SK-N-SH (cell line): ENCODE measurements at regions not wholly inside any gene's neighbourhood (a gene's known extent, or its start where the extent isn't known, plus 50 kb on each side); places are given as distances from the start of the nearest gene placed in this dataset.

Experiments used
- CTCF ChIA-PET: fragments of 300-600, 350-600 bp; formaldehyde crosslinking; extraction: SDS; loops from one replicate; lab custom pipeline; 2021; lab: Yijun Ruan, JAX
- POLR2A ChIA-PET: fragments of 350-600 bp; sonication (Branson Sonifier 250); formaldehyde crosslinking; extraction: SDS; loops from one replicate; lab custom pipeline; 2020; ENCODE audit warnings: antibody characterized with exemption, inconsistent platforms; lab: Yijun Ruan, JAX
- DNase-seq: peaks from one replicate; pipeline ENCODE4 v3.0.0; 2012
- H2AFZ ChIP-seq: fragments of 200-600 bp; sonication (generic); 2 replicates; pipeline ENCODE4 v1.8.1; 2016; ENCODE audit warnings: antibody characterized with exemption, mild to moderate bottlenecking, low read depth
- H3F3A ChIP-seq: fragments of 200-600 bp; sonication (generic); replicated peaks from 2 replicates; pipeline ENCODE3; 2016; ENCODE audit warnings: antibody characterized with exemption, mild to moderate bottlenecking; ENCODE audit not compliant: insufficient read depth
- H3K27ac ChIP-seq, 2 experiments: fragments of 200-500 bp in 1 of 2; fragments of 200-600 bp in 1 of 2; sonication (Bioruptor generic) in 1 of 2; sonication (generic), shearing (Covaris generic) in 1 of 2; 2 replicates each; pipeline versions ENCODE4 v1.5.1 to v1.6.1; 2014 to 2016; ENCODE audit warnings: low read depth in 2 of 2, inconsistent platforms in 1 of 2, low read length in 1 of 2, mild to moderate bottlenecking in 1 of 2, mixed read lengths in 1 of 2
- H3K27me3 ChIP-seq: fragments of 200-600 bp; sonication (generic), shearing (Covaris generic); 2 replicates; pipeline ENCODE4 v1.6.1; 2016; ENCODE audit warnings: mixed run types; ENCODE audit not compliant: insufficient read depth
- H3K36me3 ChIP-seq, 2 experiments: fragments of 200-500 bp in 1 of 2; fragments of 200-600 bp in 1 of 2; sonication (Bioruptor generic) in 1 of 2; sonication (generic) in 1 of 2; replicated peaks in 1 of 2; 2 replicates each; pipeline versions ENCODE3 to v1.5.1; 2014 to 2016; ENCODE audit warnings: low read length in 1 of 2, mild to moderate bottlenecking in 1 of 2; ENCODE audit not compliant: insufficient read depth in 2 of 2, control insufficient read depth in 1 of 2
- H3K4me1 ChIP-seq, 2 experiments: fragments of 200-500 bp in 1 of 2; fragments of 200-600 bp in 1 of 2; sonication (Bioruptor generic) in 1 of 2; sonication (generic), shearing (Covaris generic) in 1 of 2; 2 replicates each; pipeline versions ENCODE4 v1.5.1 to v1.6.1; 2014 to 2016; ENCODE audit warnings: low read depth in 1 of 2, low read length in 1 of 2, mixed run types in 1 of 2; ENCODE audit not compliant: insufficient read depth in 2 of 2, control insufficient read depth in 1 of 2
- H3K4me2 ChIP-seq: fragments of 200-600 bp; sonication (generic), shearing (Covaris generic); 2 replicates; pipeline ENCODE4 v1.6.1; 2017; ENCODE audit warnings: mixed run types
- H3K4me3 ChIP-seq, 2 experiments: fragments of 200-500 bp in 1 of 2; fragments of 200-600 bp in 1 of 2; sonication (Bioruptor generic) in 1 of 2; sonication (generic), shearing (Covaris generic) in 1 of 2; 2 replicates each; pipeline versions ENCODE4 v1.5.1 to v1.8.1; 2014 to 2016; ENCODE audit warnings: low read depth in 2 of 2, inconsistent platforms in 1 of 2, low read length in 1 of 2, mild to moderate bottlenecking in 1 of 2, mixed read lengths in 1 of 2, moderate library complexity in 1 of 2
- H3K79me2 ChIP-seq: fragments of 200-600 bp; sonication (generic); 2 replicates; pipeline ENCODE4 v1.8.1; 2017; ENCODE audit warnings: mild to moderate bottlenecking; ENCODE audit not compliant: insufficient read depth
- H3K9ac ChIP-seq: fragments of 200-600 bp; sonication (generic); 2 replicates; pipeline ENCODE4 v1.6.1; 2017; ENCODE audit warnings: mixed run types
- H3K9me2 ChIP-seq: fragments of 200-600 bp; sonication (generic); 2 replicates; pipeline ENCODE4 v1.6.1; 2017; ENCODE audit warnings: mixed run types
- H3K9me3 ChIP-seq: fragments of 200-600 bp; sonication (generic); 2 replicates; pipeline ENCODE4 v1.6.1; 2017; ENCODE audit warnings: mixed run types, mild to moderate bottlenecking, moderate library complexity
- H4K20me1 ChIP-seq: fragments of 200-600 bp; sonication (generic); 2 replicates; pipeline ENCODE4 v1.6.1; 2017; ENCODE audit warnings: mild to moderate bottlenecking, mixed run types; ENCODE audit not compliant: insufficient read depth
- GABPA ChIP-seq: IDR thresholded peaks from 2 replicates; pipeline ENCODE4 v1.4.0; 2012; ENCODE audit warnings: low read depth, mild to moderate bottlenecking
- GATA2 ChIP-seq: sonication (generic); formaldehyde crosslinking; IDR thresholded peaks from 2 replicates; pipeline ENCODE4 v1.5.0; 2020; ENCODE audit warnings: mild to moderate bottlenecking, missing genetic modification reagents
- JUND ChIP-seq: IDR thresholded peaks from 2 replicates; pipeline ENCODE4 v1.4.0; 2012
- NFIC ChIP-seq: IDR thresholded peaks from 2 replicates; pipeline ENCODE4 v1.4.0; 2012; ENCODE audit warnings: borderline replicate concordance
- NRF1 ChIP-seq: IDR thresholded peaks from 2 replicates; pipeline ENCODE4 v1.6.1; 2012; ENCODE audit warnings: low read depth, mild to moderate bottlenecking, low read length
- RAD21 ChIP-seq: IDR thresholded peaks from 2 replicates; pipeline ENCODE4 v1.6.1; 2012; ENCODE audit warnings: mild to moderate bottlenecking, low read length
- RFX5 ChIP-seq: IDR thresholded peaks from 2 replicates; pipeline ENCODE4 v1.6.1; 2012; ENCODE audit warnings: mild to moderate bottlenecking, improper control_type of control experiment, low read length
- SMC3 ChIP-seq: IDR thresholded peaks from 2 replicates; pipeline ENCODE4 v1.6.1; 2012; ENCODE audit warnings: low read depth, low read length, improper control_type of control experiment
- TAF1 ChIP-seq: IDR thresholded peaks from 2 replicates; pipeline ENCODE4 v1.6.1; 2012; ENCODE audit warnings: low read depth, mild to moderate bottlenecking, low read length, moderate library complexity, borderline replicate concordance
- TEAD4 ChIP-seq: IDR thresholded peaks from 2 replicates; pipeline ENCODE4 v1.4.0; 2012; ENCODE audit warnings: mild to moderate bottlenecking, borderline replicate concordance; ENCODE audit not compliant: insufficient read depth
- YY1 ChIP-seq: IDR thresholded peaks from 2 replicates; pipeline ENCODE4 v1.4.0; 2012; ENCODE audit warnings: low read depth, mild to moderate bottlenecking
- WGBS: methylation state at CpG from one replicate; pipeline ENCODE4 v1.1.6; 2017; ENCODE audit warnings: low lambda C conversion rate; 5-methylcytosine and 5-hydroxymethylcytosine counted together
- TF ChIP-seq, protein P1 (sequence below): IDR thresholded peaks from 2 replicates; pipeline ENCODE4 v1.4.0; 2012; ENCODE audit warnings: low read depth
- TF ChIP-seq, protein P2 (sequence below): fragments of 200-600 bp; sonication (generic); IDR thresholded peaks from 2 replicates; pipeline ENCODE4 v1.6.1; 2017; ENCODE audit warnings: antibody characterized with exemption, mild to moderate bottlenecking, moderate library complexity
- TF ChIP-seq, protein P3 (sequence below): fragments of 150-350 bp; IDR thresholded peaks from 2 replicates; pipeline ENCODE4 v1.6.1; 2016; ENCODE audit warnings: mild to moderate bottlenecking, low read depth, low read length
- TF ChIP-seq, protein P4 (sequence below): IDR thresholded peaks from 2 replicates; pipeline ENCODE4 v1.6.1; 2012; ENCODE audit warnings: mild to moderate bottlenecking, low read depth, low read length, moderate library complexity

DNA sequence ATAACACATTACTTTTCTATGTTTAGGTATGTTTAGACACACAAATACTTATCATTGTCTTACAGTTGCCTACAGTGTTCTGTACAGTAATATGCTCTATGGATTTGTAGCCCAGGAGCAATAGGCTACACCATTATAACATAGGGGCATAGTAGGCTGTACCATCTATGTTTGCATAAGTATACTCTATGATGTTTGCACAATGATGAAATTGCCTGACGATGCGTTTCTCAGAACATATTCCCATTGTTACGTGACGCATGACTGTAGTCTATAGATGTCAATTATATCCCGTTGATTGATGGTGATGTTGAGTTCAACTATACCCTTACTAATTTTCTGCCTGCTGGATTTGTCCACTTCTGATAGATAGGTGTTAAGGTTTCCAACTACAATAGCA, 139.4 kb upstream of the PFN2 start:
- Histone ChIP-seq H3K27me3 (no peaks in the 10 kb centered on the region), H3K4me3 (no peak overlapping the region), H3K27ac (no peak overlapping the region), H4K20me1 (no peaks in the 10 kb centered on the region), H3K79me2 (no peaks in the 10 kb centered on the region), H3K4me1 (peaks cover 16 to 32% of the 10 kb centered on the region in 2 experiments), H3F3A (peaks cover 28% of the 10 kb centered on the region), H3K4me2 (no peak overlapping the region), H2AFZ (no peak overlapping the region), H3K36me3 (no peaks in the 10 kb centered on the region), H3K9ac (no peak overlapping the region), H3K9me2 (no peaks in the 10 kb centered on the region), H3K9me3 (no peaks in the 10 kb centered on the region)
- WGBS = 74% methylated on average over 5 of the region's 5 CpGs
- ChIA-PET POLR2A (no interaction called here), CTCF (no interaction called here)
- TF ChIP-seq RAD21 (no peak), NRF1 (no peak), SMC3 (no peak), GATA2 (CRISPR knock-in tag) (no peak), JUND (no peak), YY1 (no peak)
- TF ChIP-seq, protein P1, sequence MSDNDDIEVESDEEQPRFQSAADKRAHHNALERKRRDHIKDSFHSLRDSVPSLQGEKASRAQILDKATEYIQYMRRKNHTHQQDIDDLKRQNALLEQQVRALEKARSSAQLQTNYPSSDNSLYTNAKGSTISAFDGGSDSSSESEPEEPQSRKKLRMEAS = no peak
- TF ChIP-seq, protein P2, sequence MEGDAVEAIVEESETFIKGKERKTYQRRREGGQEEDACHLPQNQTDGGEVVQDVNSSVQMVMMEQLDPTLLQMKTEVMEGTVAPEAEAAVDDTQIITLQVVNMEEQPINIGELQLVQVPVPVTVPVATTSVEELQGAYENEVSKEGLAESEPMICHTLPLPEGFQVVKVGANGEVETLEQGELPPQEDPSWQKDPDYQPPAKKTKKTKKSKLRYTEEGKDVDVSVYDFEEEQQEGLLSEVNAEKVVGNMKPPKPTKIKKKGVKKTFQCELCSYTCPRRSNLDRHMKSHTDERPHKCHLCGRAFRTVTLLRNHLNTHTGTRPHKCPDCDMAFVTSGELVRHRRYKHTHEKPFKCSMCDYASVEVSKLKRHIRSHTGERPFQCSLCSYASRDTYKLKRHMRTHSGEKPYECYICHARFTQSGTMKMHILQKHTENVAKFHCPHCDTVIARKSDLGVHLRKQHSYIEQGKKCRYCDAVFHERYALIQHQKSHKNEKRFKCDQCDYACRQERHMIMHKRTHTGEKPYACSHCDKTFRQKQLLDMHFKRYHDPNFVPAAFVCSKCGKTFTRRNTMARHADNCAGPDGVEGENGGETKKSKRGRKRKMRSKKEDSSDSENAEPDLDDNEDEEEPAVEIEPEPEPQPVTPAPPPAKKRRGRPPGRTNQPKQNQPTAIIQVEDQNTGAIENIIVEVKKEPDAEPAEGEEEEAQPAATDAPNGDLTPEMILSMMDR = no peak
- TF ChIP-seq, protein P3, sequence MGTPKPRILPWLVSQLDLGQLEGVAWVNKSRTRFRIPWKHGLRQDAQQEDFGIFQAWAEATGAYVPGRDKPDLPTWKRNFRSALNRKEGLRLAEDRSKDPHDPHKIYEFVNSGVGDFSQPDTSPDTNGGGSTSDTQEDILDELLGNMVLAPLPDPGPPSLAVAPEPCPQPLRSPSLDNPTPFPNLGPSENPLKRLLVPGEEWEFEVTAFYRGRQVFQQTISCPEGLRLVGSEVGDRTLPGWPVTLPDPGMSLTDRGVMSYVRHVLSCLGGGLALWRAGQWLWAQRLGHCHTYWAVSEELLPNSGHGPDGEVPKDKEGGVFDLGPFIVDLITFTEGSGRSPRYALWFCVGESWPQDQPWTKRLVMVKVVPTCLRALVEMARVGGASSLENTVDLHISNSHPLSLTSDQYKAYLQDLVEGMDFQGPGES = no peak
- no peak for DNase-seq

DNA sequence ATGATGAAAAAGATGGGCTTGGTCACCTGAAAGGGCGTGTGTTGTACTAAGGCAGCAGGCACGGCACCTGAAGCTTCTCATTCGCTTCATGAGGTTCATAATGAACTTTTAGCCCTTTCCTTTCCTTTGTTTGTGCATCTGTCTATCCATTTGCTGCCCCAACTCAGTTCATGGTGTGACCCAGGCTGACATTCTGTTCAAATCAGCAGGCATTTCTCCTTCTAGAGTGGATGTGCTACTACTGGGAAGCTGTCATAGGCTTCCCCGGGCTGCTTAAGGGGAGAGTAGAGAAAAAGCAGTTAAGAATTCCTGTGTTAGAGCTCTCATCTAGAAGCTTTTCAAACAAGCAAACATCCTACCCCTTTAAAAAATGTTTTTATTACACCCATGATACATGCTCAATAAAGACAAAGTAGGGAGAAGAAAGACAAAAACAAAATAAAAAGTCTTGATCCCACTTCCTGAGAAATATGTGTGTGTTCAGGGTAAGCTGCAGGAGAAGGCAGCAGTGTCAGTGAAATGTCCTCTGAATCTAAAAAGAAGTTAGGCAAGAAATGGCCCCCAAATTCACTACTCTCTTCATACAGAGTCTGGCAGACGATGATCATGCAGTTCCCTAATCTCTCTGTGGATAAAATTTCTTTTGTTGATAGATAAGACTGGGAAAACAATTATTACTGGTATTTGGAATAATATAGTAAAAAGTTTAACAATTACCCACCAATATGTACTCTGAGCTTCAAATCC, 136.9 kb upstream of the PFN2 start:
- DNase-seq = no peak
- Histone ChIP-seq H3K9me3 (no peaks in the 10 kb centered on the region), H3K27me3 (no peaks in the 10 kb centered on the region), H3K79me2 (no peaks in the 10 kb centered on the region), H4K20me1 (no peaks in the 10 kb centered on the region), H3K4me3 (no peak overlapping the region; a peak in 1 of 4 replicates), H3K36me3 (no peaks in the 10 kb centered on the region), H3K4me1 (peaks cover 16 to 24% of the 10 kb centered on the region in 2 experiments), H2AFZ (peak overlapping the region; percentile 40; the same call in 1 of the 2 replicates), H3K9me2 (no peaks in the 10 kb centered on the region), H3K9ac (peak overlapping the region; percentile 11; the same call in 1 of the 2 replicates), H3F3A (peaks cover 32% of the 10 kb centered on the region), H3K4me2 (peak overlapping the region; percentile 54; the same call in 1 of the 2 replicates), H3K27ac (peak overlapping the region; percentile 91 to 93)
- TF ChIP-seq, protein P4, sequence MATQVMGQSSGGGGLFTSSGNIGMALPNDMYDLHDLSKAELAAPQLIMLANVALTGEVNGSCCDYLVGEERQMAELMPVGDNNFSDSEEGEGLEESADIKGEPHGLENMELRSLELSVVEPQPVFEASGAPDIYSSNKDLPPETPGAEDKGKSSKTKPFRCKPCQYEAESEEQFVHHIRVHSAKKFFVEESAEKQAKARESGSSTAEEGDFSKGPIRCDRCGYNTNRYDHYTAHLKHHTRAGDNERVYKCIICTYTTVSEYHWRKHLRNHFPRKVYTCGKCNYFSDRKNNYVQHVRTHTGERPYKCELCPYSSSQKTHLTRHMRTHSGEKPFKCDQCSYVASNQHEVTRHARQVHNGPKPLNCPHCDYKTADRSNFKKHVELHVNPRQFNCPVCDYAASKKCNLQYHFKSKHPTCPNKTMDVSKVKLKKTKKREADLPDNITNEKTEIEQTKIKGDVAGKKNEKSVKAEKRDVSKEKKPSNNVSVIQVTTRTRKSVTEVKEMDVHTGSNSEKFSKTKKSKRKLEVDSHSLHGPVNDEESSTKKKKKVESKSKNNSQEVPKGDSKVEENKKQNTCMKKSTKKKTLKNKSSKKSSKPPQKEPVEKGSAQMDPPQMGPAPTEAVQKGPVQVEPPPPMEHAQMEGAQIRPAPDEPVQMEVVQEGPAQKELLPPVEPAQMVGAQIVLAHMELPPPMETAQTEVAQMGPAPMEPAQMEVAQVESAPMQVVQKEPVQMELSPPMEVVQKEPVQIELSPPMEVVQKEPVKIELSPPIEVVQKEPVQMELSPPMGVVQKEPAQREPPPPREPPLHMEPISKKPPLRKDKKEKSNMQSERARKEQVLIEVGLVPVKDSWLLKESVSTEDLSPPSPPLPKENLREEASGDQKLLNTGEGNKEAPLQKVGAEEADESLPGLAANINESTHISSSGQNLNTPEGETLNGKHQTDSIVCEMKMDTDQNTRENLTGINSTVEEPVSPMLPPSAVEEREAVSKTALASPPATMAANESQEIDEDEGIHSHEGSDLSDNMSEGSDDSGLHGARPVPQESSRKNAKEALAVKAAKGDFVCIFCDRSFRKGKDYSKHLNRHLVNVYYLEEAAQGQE = no peak
- TF ChIP-seq TEAD4 (no peak), NFIC (no peak), TAF1 (no peak), RFX5 (no peak), GABPA (no peak)
- CTCF ChIA-PET = interaction anchor here (0.9 kb wide), 1 partner anchor 18 kb away, joined by 3 read pairs; no protein-coding TSS in a partner anchor
- WGBS = 80% methylated on average over 5 of the region's 5 CpGs
- POLR2A ChIA-PET = no interaction called here
